CD14-positive monocyte (primary cell): ENCODE measurements at regions not wholly inside any gene's neighbourhood (a gene's known extent, or its start where the extent isn't known, plus 50 kb on each side); places are given as distances from the start of the nearest gene placed in this dataset.

Experiments
- DNase-seq, 3 donors: peaks; one replicate each; pipeline ENCODE4 v3.0.0-alpha.2; 2011 to 2022
- H2AFZ ChIP-seq: 2 replicates; pipeline ENCODE4 v1.6.0; 2012; ENCODE audit warnings: mild to moderate bottlenecking, low read depth, low read length, inconsistent platforms; ENCODE audit not compliant: insufficient read depth, poor library complexity, severe bottlenecking
- H3K27ac ChIP-seq, 2 donors: 1 replicate in 1 of 2; 2 replicates in 1 of 2; pipeline ENCODE4 v1.5.1; 2012 to 2013; ENCODE audit warnings: low read length in 2 of 2, control low read depth in 1 of 2, inconsistent platforms in 1 of 2, low read depth in 1 of 2, mild to moderate bottlenecking in 1 of 2
- H3K27me3 ChIP-seq, 2 donors: one replicate each; pipeline versions ENCODE4 v1.6.0 to v1.6.1; 2011 to 2013; ENCODE audit warnings: low read length in 2 of 2; ENCODE audit not compliant: control insufficient read depth in 2 of 2, insufficient read depth in 2 of 2
- H3K36me3 ChIP-seq, 2 donors: replicated peaks in 1 of 2; 1 replicate in 1 of 2; 2 replicates in 1 of 2; pipeline versions ENCODE4 v1.5.1 to v1.6.1; 2012 to 2013; ENCODE audit warnings: low read length in 2 of 2, control low read depth in 1 of 2, inconsistent platforms in 1 of 2, mild to moderate bottlenecking in 1 of 2; ENCODE audit not compliant: insufficient read depth in 2 of 2, control insufficient read depth in 1 of 2
- H3K4me1 ChIP-seq, 2 donors: 1 replicate in 1 of 2; 2 replicates in 1 of 2; pipeline versions ENCODE4 v1.5.1 to v1.6.1; 2012 to 2013; ENCODE audit warnings: low read length in 2 of 2, control low read depth in 1 of 2, inconsistent platforms in 1 of 2, mild to moderate bottlenecking in 1 of 2, moderate library complexity in 1 of 2; ENCODE audit not compliant: insufficient read depth in 2 of 2, control insufficient read depth in 1 of 2
- H3K4me2 ChIP-seq: replicated peaks from 2 replicates; pipeline ENCODE3; 2012; ENCODE audit warnings: low read length, moderate library complexity, mild to moderate bottlenecking; ENCODE audit not compliant: poor library complexity, severe bottlenecking; ENCODE audit errors: extremely low read depth
- H3K4me3 ChIP-seq, 3 experiments: fragments of 200-600 bp in 1 of 3; sonication (generic) in 1 of 3; replicated peaks in 1 of 3; 1 replicate in 2 of 3; 2 replicates in 1 of 3; pipeline ENCODE4 v1.5.1; 2011 to 2013; ENCODE audit warnings: low read length in 3 of 3, mild to moderate bottlenecking in 3 of 3, control low read depth in 2 of 3, low read depth in 2 of 3, inconsistent platforms in 1 of 3, moderate library complexity in 1 of 3
- H3K79me2 ChIP-seq: 2 replicates; pipeline ENCODE4 v1.6.0; 2012; ENCODE audit warnings: mild to moderate bottlenecking, control low read depth, inconsistent platforms, low read length, moderate library complexity; ENCODE audit not compliant: insufficient read depth
- H3K9ac ChIP-seq: 2 replicates; pipeline ENCODE4 v1.6.0; 2017; ENCODE audit warnings: low read length, mild to moderate bottlenecking; ENCODE audit not compliant: insufficient read depth, poor library complexity, severe bottlenecking
- H3K9me3 ChIP-seq, 2 donors: replicated peaks in 1 of 2; 1 replicate in 1 of 2; 2 replicates in 1 of 2; pipeline versions ENCODE4 v1.5.1 to v1.6.1; 2012 to 2013; ENCODE audit warnings: low read length in 2 of 2, control low read depth in 1 of 2; ENCODE audit not compliant: control insufficient read depth in 1 of 2, insufficient read depth in 1 of 2
- H4K20me1 ChIP-seq: 2 replicates; pipeline ENCODE4 v1.6.0; 2012; ENCODE audit warnings: mild to moderate bottlenecking, low read length, control low read depth, moderate library complexity; ENCODE audit not compliant: insufficient read depth
- H3K27ac Mint-ChIP-seq, 7 donors: one replicate each; pipeline ENCODE4 v1.8.0; 2020; ENCODE audit warnings: mild to moderate bottlenecking in 7 of 7, mixed read lengths in 7 of 7, moderate library complexity in 6 of 7, inconsistent platforms in 2 of 7
- H3K27me3 Mint-ChIP-seq, 3 donors: one replicate each; pipeline ENCODE4 v1.8.0; 2021 to 2022; ENCODE audit warnings: low read depth in 3 of 3, mild to moderate bottlenecking in 3 of 3, mixed read lengths in 3 of 3, moderate library complexity in 3 of 3, inconsistent platforms in 1 of 3
- H3K36me3 Mint-ChIP-seq, 2 donors: one replicate each; pipeline ENCODE4 v1.8.0; 2020; ENCODE audit warnings: mixed read lengths in 2 of 2, inconsistent platforms in 1 of 2, mild to moderate bottlenecking in 1 of 2
- H3K4me1 Mint-ChIP-seq: one replicate; pipeline ENCODE4 v1.8.0; 2020; ENCODE audit warnings: mild to moderate bottlenecking, mixed read lengths
- H3K4me3 Mint-ChIP-seq, 2 donors: one replicate each; pipeline ENCODE4 v1.8.0; 2020; ENCODE audit warnings: mild to moderate bottlenecking in 2 of 2, mixed read lengths in 2 of 2, moderate library complexity in 1 of 2
- H3K9me3 Mint-ChIP-seq, 7 donors: one replicate each; pipeline ENCODE4 v1.8.0; 2020 to 2022; ENCODE audit warnings: mixed read lengths in 7 of 7, mild to moderate bottlenecking in 6 of 7, moderate library complexity in 6 of 7, inconsistent platforms in 2 of 7
- WGBS: methylation state at CpG from one replicate; pipeline ENCODE4 v1.1.5; 2013; ENCODE audit warnings: missing lambda C conversion rate; ENCODE audit not compliant: insufficient coverage; 5-methylcytosine and 5-hydroxymethylcytosine counted together
- intact Hi-C, 2 donors: fragments of 100-400 bp; cut with micrococcal nuclease; formaldehyde crosslinking; loops; one replicate each; pipeline versions ENCODE4 v1.15.0 to v1.15.1; 2023
- TF ChIP-seq, protein P1 (sequence below): fragments of 200-600 bp; IDR thresholded peaks from one replicate; pipeline ENCODE4 v1.8.0; 2022; ENCODE audit warnings: antibody characterized with exemption, mild to moderate bottlenecking

DNA sequence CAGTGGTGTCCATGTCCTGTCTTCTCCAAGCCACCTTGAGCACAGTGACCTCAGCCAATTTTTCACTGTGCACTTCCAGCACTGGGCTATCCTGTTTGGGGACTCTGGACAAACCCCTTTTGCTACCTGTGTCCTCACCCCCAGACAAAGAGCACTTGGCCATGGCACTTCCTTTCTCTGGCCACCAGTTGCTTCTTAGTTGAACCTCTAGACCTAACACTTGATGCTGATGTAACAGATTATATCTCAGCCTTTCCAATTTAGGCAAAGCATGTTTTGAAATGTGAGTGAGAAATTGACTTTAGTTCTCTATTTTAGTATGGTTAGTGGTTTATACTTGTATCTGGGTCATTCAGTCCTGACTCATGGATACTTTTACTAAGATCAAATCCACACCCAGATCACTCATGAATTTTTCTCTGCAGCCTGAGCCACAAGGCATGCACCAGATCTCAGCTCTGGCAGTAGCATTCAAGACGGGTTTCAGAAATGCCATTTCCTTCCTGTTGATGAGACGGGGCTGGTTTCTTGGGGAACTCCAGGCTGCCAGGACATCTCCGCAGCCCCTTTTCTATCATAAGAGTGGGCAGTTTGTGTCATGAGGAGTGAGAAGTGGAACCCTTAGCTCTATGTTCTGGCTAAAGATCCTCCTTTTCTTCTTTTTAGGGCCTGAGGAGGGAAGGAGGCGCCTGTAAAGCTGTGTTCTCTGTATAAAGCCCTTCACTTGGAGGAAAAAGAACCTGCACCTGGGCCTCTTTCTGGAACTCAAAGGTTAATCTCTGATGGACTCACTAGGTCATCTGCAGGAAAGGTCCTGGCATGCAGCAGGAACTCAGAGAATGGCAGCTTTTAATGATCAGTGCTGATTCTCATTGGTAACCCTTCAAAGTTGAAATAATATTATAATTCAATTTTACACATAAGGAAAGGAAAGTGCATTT is 185.6 kb upstream of the TENM4 start:
- DNase-seq = no peak
- H3K4me3 Mint-ChIP-seq = no peak overlapping the region
- Histone ChIP-seq H3K27ac (no peak overlapping the region), H3K4me1 (no peaks in the 10 kb centered on the region), H3K36me3 (no peaks in the 10 kb centered on the region), H3K4me3 (no peak overlapping the region), H2AFZ (no peak overlapping the region), H3K79me2 (no peaks in the 10 kb centered on the region), H3K4me2 (no peak overlapping the region), H3K9ac (no peak overlapping the region), H4K20me1 (no peaks in the 10 kb centered on the region), H3K9me3 (no peaks in the 10 kb centered on the region), H3K27me3 (no peaks in the 10 kb centered on the region)
- H3K27me3 Mint-ChIP-seq = peaks cover 0 to 2% (median 2%) of the 10 kb centered on the region in 3 donors
- 0% methylated on average over 2 of the region's 4 CpGs for WGBS
- peaks cover 0 to 6% (median 0%) of the 10 kb centered on the region in 7 donors for H3K9me3 Mint-ChIP-seq
- no peaks in the 10 kb centered on the region for H3K36me3 Mint-ChIP-seq
- TF ChIP-seq, protein P1, sequence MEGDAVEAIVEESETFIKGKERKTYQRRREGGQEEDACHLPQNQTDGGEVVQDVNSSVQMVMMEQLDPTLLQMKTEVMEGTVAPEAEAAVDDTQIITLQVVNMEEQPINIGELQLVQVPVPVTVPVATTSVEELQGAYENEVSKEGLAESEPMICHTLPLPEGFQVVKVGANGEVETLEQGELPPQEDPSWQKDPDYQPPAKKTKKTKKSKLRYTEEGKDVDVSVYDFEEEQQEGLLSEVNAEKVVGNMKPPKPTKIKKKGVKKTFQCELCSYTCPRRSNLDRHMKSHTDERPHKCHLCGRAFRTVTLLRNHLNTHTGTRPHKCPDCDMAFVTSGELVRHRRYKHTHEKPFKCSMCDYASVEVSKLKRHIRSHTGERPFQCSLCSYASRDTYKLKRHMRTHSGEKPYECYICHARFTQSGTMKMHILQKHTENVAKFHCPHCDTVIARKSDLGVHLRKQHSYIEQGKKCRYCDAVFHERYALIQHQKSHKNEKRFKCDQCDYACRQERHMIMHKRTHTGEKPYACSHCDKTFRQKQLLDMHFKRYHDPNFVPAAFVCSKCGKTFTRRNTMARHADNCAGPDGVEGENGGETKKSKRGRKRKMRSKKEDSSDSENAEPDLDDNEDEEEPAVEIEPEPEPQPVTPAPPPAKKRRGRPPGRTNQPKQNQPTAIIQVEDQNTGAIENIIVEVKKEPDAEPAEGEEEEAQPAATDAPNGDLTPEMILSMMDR = no peak
- intact Hi-C loops = no loop called here
- no peaks in the 10 kb centered on the region for H3K4me1 Mint-ChIP-seq
- H3K27ac Mint-ChIP-seq = no peak overlapping the region

DNA sequence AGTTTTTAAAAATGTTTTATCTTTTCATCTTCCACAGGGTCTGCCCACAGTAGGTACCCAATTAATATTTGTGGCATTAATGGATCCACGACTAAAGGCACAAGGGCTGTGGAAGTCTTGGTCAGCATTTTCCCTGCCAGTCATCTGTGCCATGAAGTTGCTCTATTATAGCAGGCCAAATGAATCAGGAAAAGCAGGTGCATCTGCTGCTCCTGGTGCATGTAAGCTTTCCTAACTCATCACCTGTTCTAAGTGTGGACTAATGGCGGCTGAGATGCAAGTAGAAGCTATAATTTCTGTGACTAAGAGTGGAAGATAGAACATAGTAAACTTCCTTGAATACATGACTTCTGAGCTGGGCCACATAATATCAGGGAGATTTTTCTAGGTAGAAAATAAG is 182.5 kb upstream of the TENM4 start:
- H2AFZ ChIP-seq = no peak overlapping the region
- DNase-seq = no peak
- no peaks in the 10 kb centered on the region for H3K79me2 ChIP-seq
- no peaks in the 10 kb centered on the region for H3K4me1 ChIP-seq
- no peak overlapping the region for H3K4me3 ChIP-seq
- WGBS = 80% methylated on average over 1 of the region's 2 CpGs
- no peaks in the 10 kb centered on the region for H3K36me3 Mint-ChIP-seq
- no peak overlapping the region for H3K9ac ChIP-seq
- H3K27me3 ChIP-seq = no peaks in the 10 kb centered on the region
- no peak overlapping the region for H3K4me3 Mint-ChIP-seq
- H4K20me1 ChIP-seq = no peaks in the 10 kb centered on the region
- H3K9me3 Mint-ChIP-seq = peaks cover 0 to 4% (median 0%) of the 10 kb centered on the region in 7 donors
- H3K27me3 Mint-ChIP-seq = peaks cover 0 to 4% (median 2%) of the 10 kb centered on the region in 3 donors
- H3K4me2 ChIP-seq = no peak overlapping the region
- no peak overlapping the region for H3K27ac ChIP-seq
- TF ChIP-seq, protein P1 = no peak
- no peaks in the 10 kb centered on the region for H3K9me3 ChIP-seq
- H3K4me1 Mint-ChIP-seq = no peaks in the 10 kb centered on the region
- no peaks in the 10 kb centered on the region for H3K36me3 ChIP-seq
- intact Hi-C loops = no loop called here
- no peak overlapping the region for H3K27ac Mint-ChIP-seq
